HepG2 (cell line): ENCODE measurements at regions not wholly inside any gene's neighbourhood (a gene's known extent, or its start where the extent isn't known, plus 50 kb on each side); places are given as distances from the start of the nearest gene placed in this dataset.

Experiments used
- ATAC-seq: fragments of 200-7000 bp; cut with Tn5 transposase; 3 replicates; pipeline ENCODE4 v1.9.1; 2020; ENCODE audit warnings: mild to moderate bottlenecking, moderate library complexity
- BruUV-seq: library from RNA; stranded (reverse); fragments of 400-500 nt; replicated peaks from 2 replicates; lab custom pipeline; 2021; lab: Mats Ljungman, UMichigan
- CTCF ChIA-PET: fragments of 300-600 bp; formaldehyde crosslinking; extraction: SDS; loops from one replicate; lab custom pipeline; 2021; ENCODE audit warnings: low total read pairs, inconsistent platforms, low intra/inter-chr PET ratio; lab: Yijun Ruan, JAX
- POLR2A ChIA-PET: fragments of 350-600 bp; sonication (Branson Sonifier 250); formaldehyde crosslinking; loops from one replicate; lab custom pipeline; 2020; ENCODE audit warnings: antibody characterized with exemption, inconsistent platforms; lab: Yijun Ruan, JAX
- DNase-seq: peaks from one replicate; pipeline ENCODE4 v3.0.0-alpha.2; 2015; ENCODE audit warnings: low spot score
- FAIRE-seq: peaks from 3 replicates; lab custom pipeline; 2011; peaks lifted over from hg19 to GRCh38; lab: Jason Lieb, UNC
- H2AFZ ChIP-seq: one replicate; pipeline ENCODE4 v1.6.1; 2011; ENCODE audit warnings: low read length, inconsistent platforms
- H3K27ac ChIP-seq: fragments of 300-600 bp; 3 replicates; pipeline ENCODE4 v1.8.0; 2011; ENCODE audit warnings: mixed run types, mild to moderate bottlenecking, mixed read lengths, low read length, inconsistent platforms; ENCODE audit not compliant: insufficient read depth; ENCODE audit errors: extremely low read length
- H3K27me3 ChIP-seq, 2 experiments: fragments of 200-600 bp in 1 of 2; 2 replicates in 1 of 2; 3 replicates in 1 of 2; pipeline versions ENCODE4 v1.6.0 to v1.8.0; 2011; ENCODE audit warnings: low read length in 2 of 2, mild to moderate bottlenecking in 2 of 2, moderate library complexity in 2 of 2, inconsistent platforms in 1 of 2; ENCODE audit not compliant: insufficient read depth in 2 of 2, control insufficient read depth in 1 of 2
- H3K36me3 ChIP-seq, 2 experiments: fragments of 200-600 bp in 1 of 2; replicated peaks in 1 of 2; 2 replicates in 1 of 2; 3 replicates in 1 of 2; pipeline versions ENCODE4 v1.5.1 to v1.8.0; 2011; ENCODE audit warnings: low read length in 2 of 2, inconsistent platforms in 1 of 2; ENCODE audit not compliant: insufficient read depth in 2 of 2, control insufficient read depth in 1 of 2
- H3K4me1 ChIP-seq: 2 replicates; pipeline ENCODE4 v1.5.1; 2012; ENCODE audit warnings: low read length, inconsistent platforms; ENCODE audit not compliant: insufficient read depth
- H3K4me2 ChIP-seq: 2 replicates; pipeline ENCODE4 v1.6.0; 2011; ENCODE audit warnings: low read depth, low read length, inconsistent platforms
- H3K4me3 ChIP-seq, 3 experiments: fragments of 200-600 bp in 1 of 3; sonication (generic), shearing (Covaris generic) in 1 of 3; replicated peaks in 1 of 3; 2 replicates each; pipeline ENCODE4 v1.5.1; 2011 to 2016; ENCODE audit warnings: low read length in 3 of 3, inconsistent platforms in 2 of 3, low read depth in 2 of 3, mild to moderate bottlenecking in 2 of 3, control low read depth in 1 of 3, mixed read lengths in 1 of 3; ENCODE audit not compliant: insufficient read depth in 1 of 3
- H3K79me2 ChIP-seq: one replicate; pipeline ENCODE4 v1.6.1; 2011; ENCODE audit warnings: low read length, inconsistent platforms; ENCODE audit not compliant: insufficient read depth
- H3K9ac ChIP-seq: 2 replicates; pipeline ENCODE4 v1.6.0; 2011; ENCODE audit warnings: mild to moderate bottlenecking, low read depth, low read length, inconsistent platforms; ENCODE audit not compliant: insufficient read depth
- H3K9me3 ChIP-seq: 2 replicates; pipeline ENCODE4 v1.5.1; 2012; ENCODE audit warnings: mild to moderate bottlenecking, low read length
- H4K20me1 ChIP-seq: 2 replicates; pipeline ENCODE4 v1.6.0; 2011; ENCODE audit warnings: inconsistent platforms, mild to moderate bottlenecking, low read length, moderate library complexity; ENCODE audit not compliant: insufficient read depth
- MBNL3 ChIP-seq: fragments of 250-450 bp; sonication (Bioruptor Pico); conservative IDR thresholded peaks from 2 replicates; pipeline ENCODE4 v1.8.0; 2022; ENCODE audit warnings: mild to moderate bottlenecking, inconsistent platforms
- MEIS2 ChIP-seq: sonication (generic); formaldehyde crosslinking; IDR thresholded peaks from 2 replicates; pipeline ENCODE4 v1.9.0; 2021; ENCODE audit warnings: mild to moderate bottlenecking, missing genetic modification reagents
- XBP1 ChIP-seq: sonication (generic); formaldehyde crosslinking; IDR thresholded peaks from 2 replicates; pipeline ENCODE4 v1.5.0; 2020; ENCODE audit warnings: missing genetic modification reagents
- ZNF101 ChIP-seq: sonication (generic); formaldehyde crosslinking; IDR thresholded peaks from 2 replicates; pipeline ENCODE4 v1.4.0; 2020; ENCODE audit warnings: mild to moderate bottlenecking, low read depth, missing genetic modification reagents, borderline replicate concordance
- ZNF34 ChIP-seq: sonication (generic); formaldehyde crosslinking; IDR thresholded peaks from 2 replicates; pipeline ENCODE4 v1.4.0; 2020; ENCODE audit warnings: mild to moderate bottlenecking, missing genetic modification reagents, borderline replicate concordance
- ZNF605 ChIP-seq: sonication (generic); formaldehyde crosslinking; IDR thresholded peaks from 2 replicates; pipeline ENCODE4 v1.8.0; 2022; ENCODE audit warnings: mild to moderate bottlenecking, missing genetic modification reagents
- ZNF652 ChIP-seq: IDR thresholded peaks from 2 replicates; pipeline ENCODE4 v1.6.1; 2016; ENCODE audit warnings: low read depth, borderline replicate concordance
- ZNF672 ChIP-seq: sonication (generic); formaldehyde crosslinking; IDR thresholded peaks from 2 replicates; pipeline ENCODE4 v1.8.1; 2022; ENCODE audit warnings: missing genetic modification reagents
- ZNF720 ChIP-seq: sonication (generic); formaldehyde crosslinking; IDR thresholded peaks from 2 replicates; pipeline ENCODE4 v1.4.0; 2020; ENCODE audit warnings: missing genetic modification reagents
- ZNF792 ChIP-seq: IDR thresholded peaks from 2 replicates; pipeline ENCODE4 v1.6.1; 2016
- WGBS: methylation state at CpG from one replicate; pipeline ENCODE4 v1.1.6; 2017; ENCODE audit warnings: low lambda C conversion rate; 5-methylcytosine and 5-hydroxymethylcytosine counted together
- in situ Hi-C: cut with HindIII; loops from 2 replicates; pipeline ENCODE4 v1.10.0; 2017; ENCODE audit warnings: low pct_unique_long_range_greater_than_20kb; ENCODE audit not compliant: extremely low pct_ligation_motif_present
- intact Hi-C: fragments of 100-400 bp; cut with micrococcal nuclease; formaldehyde crosslinking; loops from one replicate; pipeline ENCODE4 v1.10.0; 2022; ENCODE audit not compliant: unreplicated experiment

- Histone ChIP-seq H3K27ac (no peak overlapping the region), H4K20me1 (no peaks in the 10 kb centered on the region), H3K27me3 (peaks cover 0 to 6% of the 10 kb centered on the region in 2 experiments; a peak in 2 of 5 replicates), H2AFZ (no peak overlapping the region), H3K79me2 (no peaks in the 10 kb centered on the region), H3K9ac (no peak overlapping the region), H3K4me2 (no peak overlapping the region), H3K4me1 (no peaks in the 10 kb centered on the region), H3K4me3 (no peak overlapping the region), H3K36me3 (no peaks in the 10 kb centered on the region), H3K9me3 (no peaks in the 10 kb centered on the region)
- intact Hi-C loops (no loop called here), in situ Hi-C loops (no loop called here)
- FAIRE-seq (no peak), DNase-seq (no peak), ATAC-seq (no peak)
- TF ChIP-seq ZNF792 (no peak), ZNF101 (CRISPR knock-in tag) (no peak), ZNF672 (CRISPR knock-in tag) (no peak), ZNF720 (CRISPR knock-in tag) (no peak), ZNF34 (CRISPR knock-in tag) (no peak), MEIS2 (CRISPR knock-in tag) (no peak), MBNL3 (no peak)
- POLR2A ChIA-PET: no interaction called here
- 0% methylated on average over 3 of the region's 3 CpGs for WGBS
- CTCF ChIA-PET: no interaction called here
- BruUV-seq: no TSS peak
These were observed 356.8 kb downstream of the CCSER2 start for GRCh38 chr10:84685047-84685660.

- Histone ChIP-seq H2AFZ (no peak overlapping the region), H3K27me3 (peaks cover 0 to 7% of the 10 kb centered on the region in 2 experiments; a peak in 1 of 5 replicates), H3K27ac (no peak overlapping the region), H4K20me1 (no peaks in the 10 kb centered on the region), H3K4me1 (no peaks in the 10 kb centered on the region), H3K9me3 (peaks cover 6% of the 10 kb centered on the region), H3K79me2 (no peaks in the 10 kb centered on the region), H3K4me2 (no peak overlapping the region), H3K36me3 (no peaks in the 10 kb centered on the region), H3K9ac (no peak overlapping the region), H3K4me3 (no peak overlapping the region)
- ChIA-PET POLR2A (no interaction called here), CTCF (no interaction called here)
- intact Hi-C loops (no loop called here), in situ Hi-C loops (no loop called here)
- TF ChIP-seq ZNF652 (CRISPR knock-in tag) (no peak), XBP1 (no peak), ZNF605 (CRISPR knock-in tag) (no peak)
- no TSS peak for BruUV-seq
- ATAC-seq: no peak
- no peak for DNase-seq
- FAIRE-seq: no peak
These were observed 364.6 kb downstream of the CCSER2 start for GRCh38 chr10:84693006-84693405.
